Activated T-helper 17 cell treated with anti-CD3 and anti-CD28 coated beads, Interleukin-2, amount 50 U/mL, for 72 hours (primary cell): ENCODE measurements at regions not wholly inside any gene's neighbourhood (a gene's known extent, or its start where the extent isn't known, plus 50 kb on each side); places are given as distances from the start of the nearest gene placed in this dataset.

Source experiments
- ATAC-seq: fragments of 150-1000 bp; cut with Tn5 transposase; replicated peaks from 2 replicates; pipeline ENCODE4 v1.10.0; 2021; ENCODE audit warnings: mild to moderate bottlenecking, moderate library complexity
- H3K27ac Mint-ChIP-seq: one replicate; pipeline ENCODE4 v1.8.0; 2022; ENCODE audit warnings: mixed read lengths
- H3K27me3 Mint-ChIP-seq: one replicate; pipeline ENCODE4 v1.8.0; 2022; ENCODE audit warnings: mixed read lengths
- H3K36me3 Mint-ChIP-seq: one replicate; pipeline ENCODE4 v1.8.0; 2022; ENCODE audit warnings: low read depth, mild to moderate bottlenecking, mixed read lengths
- H3K4me1 Mint-ChIP-seq: one replicate; pipeline ENCODE4 v1.8.0; 2022; ENCODE audit warnings: mixed read lengths
- H3K4me3 Mint-ChIP-seq: one replicate; pipeline ENCODE4 v1.8.0; 2022; ENCODE audit warnings: mild to moderate bottlenecking, mixed read lengths
- H3K9me3 Mint-ChIP-seq: one replicate; pipeline ENCODE4 v1.8.0; 2022; ENCODE audit warnings: mixed read lengths

DNA sequence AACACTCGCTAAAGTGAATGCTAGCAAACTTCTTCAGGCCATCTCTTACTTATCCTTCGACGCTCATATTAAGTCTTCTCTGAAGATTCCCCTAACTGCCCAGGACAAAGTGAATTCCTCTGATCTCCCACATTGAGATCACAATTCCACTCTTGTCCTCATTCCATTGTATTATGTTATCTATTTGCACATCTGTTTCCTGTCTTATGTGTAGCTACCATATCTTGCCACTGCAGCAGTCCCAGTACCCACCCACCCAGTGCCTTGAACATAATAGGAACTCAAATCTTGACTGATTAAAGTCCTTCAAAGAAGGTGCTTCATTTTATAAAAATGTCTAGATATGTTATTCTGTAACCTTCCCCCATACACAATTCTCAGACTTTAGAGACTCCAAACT lies 702.3 kb downstream of the DIAPH3 start:
- Mint-ChIP-seq H3K4me3 (no peak overlapping the region), H3K27me3 (peaks cover 17% of the 10 kb centered on the region), H3K9me3 (no peaks in the 10 kb centered on the region), H3K36me3 (no peaks in the 10 kb centered on the region), H3K27ac (no peak overlapping the region), H3K4me1 (peaks cover 5% of the 10 kb centered on the region)
- no peak for ATAC-seq

GRCh38 chr13:59463023-59463422 lies 700.7 kb downstream of the DIAPH3 start:
- H3K4me3 Mint-ChIP-seq = no peak overlapping the region
- no peak overlapping the region for H3K27ac Mint-ChIP-seq
- H3K4me1 Mint-ChIP-seq = peaks cover 5% of the 10 kb centered on the region
- H3K27me3 Mint-ChIP-seq = peaks cover 20% of the 10 kb centered on the region
- no peaks in the 10 kb centered on the region for H3K36me3 Mint-ChIP-seq
- ATAC-seq = no peak
- H3K9me3 Mint-ChIP-seq = no peaks in the 10 kb centered on the region

DNA sequence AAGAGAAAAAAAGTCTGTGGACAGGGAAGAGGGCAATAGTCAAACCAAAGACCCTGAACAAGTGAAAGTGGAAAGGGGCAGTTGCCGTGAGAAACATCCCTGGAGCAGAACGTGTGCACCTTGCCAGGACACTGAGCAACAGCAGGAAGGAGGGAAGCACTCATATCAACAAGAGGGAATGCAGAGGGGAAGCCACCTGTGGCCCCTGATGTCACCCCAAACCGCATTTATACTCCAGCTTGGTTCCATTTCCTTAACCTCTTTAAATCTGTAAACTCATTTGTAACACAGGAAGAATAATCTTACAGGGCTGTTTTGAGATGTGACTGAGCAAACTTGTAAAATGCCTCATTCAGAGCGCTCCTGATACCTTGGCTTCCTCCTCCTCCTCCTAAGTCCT lies 698.8 kb downstream of the DIAPH3 start:
- no peaks in the 10 kb centered on the region for H3K4me1 Mint-ChIP-seq
- no peak overlapping the region for H3K27ac Mint-ChIP-seq
- peaks cover 25% of the 10 kb centered on the region for H3K27me3 Mint-ChIP-seq
- peaks cover 10% of the 10 kb centered on the region for H3K9me3 Mint-ChIP-seq
- H3K36me3 Mint-ChIP-seq = no peaks in the 10 kb centered on the region
- no peak overlapping the region for H3K4me3 Mint-ChIP-seq
- ATAC-seq = no peak

DNA sequence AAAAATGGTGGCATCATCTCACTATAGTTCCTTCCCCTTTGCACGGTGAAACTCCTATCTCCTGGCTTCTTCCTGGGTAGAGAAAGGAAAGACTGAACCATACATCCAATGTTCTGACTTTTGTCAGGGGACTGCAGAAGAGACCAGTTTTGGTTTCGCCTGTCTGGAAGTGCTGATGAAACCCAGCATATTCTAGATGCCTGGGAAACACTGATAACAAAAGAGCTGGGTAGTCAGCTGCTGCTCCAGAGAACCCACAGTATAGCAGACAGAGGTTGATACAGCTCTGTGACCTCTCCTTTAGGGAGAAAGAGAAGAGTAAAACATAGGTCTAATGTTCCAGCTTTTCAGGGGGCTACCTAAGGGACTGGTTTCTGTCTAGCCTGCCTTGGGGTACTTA lies 695.3 kb downstream of the DIAPH3 start:
- Mint-ChIP-seq H3K27ac (no peak overlapping the region), H3K9me3 (peaks cover 10% of the 10 kb centered on the region), H3K4me1 (no peaks in the 10 kb centered on the region), H3K36me3 (no peaks in the 10 kb centered on the region), H3K27me3 (peaks cover 19% of the 10 kb centered on the region), H3K4me3 (no peak overlapping the region)
- ATAC-seq = no peak

GRCh38 chr13:59471106-59471505 lies 692.6 kb downstream of the DIAPH3 start:
- Mint-ChIP-seq H3K4me1 (no peaks in the 10 kb centered on the region), H3K4me3 (no peak overlapping the region), H3K9me3 (peaks cover 10% of the 10 kb centered on the region), H3K27ac (no peak overlapping the region), H3K27me3 (peaks cover 9% of the 10 kb centered on the region), H3K36me3 (no peaks in the 10 kb centered on the region)
- ATAC-seq = no peak

GRCh38 chr13:59472134-59472533 lies 691.6 kb downstream of the DIAPH3 start:
- H3K36me3 Mint-ChIP-seq = no peaks in the 10 kb centered on the region
- H3K27me3 Mint-ChIP-seq = peaks cover 9% of the 10 kb centered on the region
- H3K9me3 Mint-ChIP-seq = peaks cover 10% of the 10 kb centered on the region
- H3K4me1 Mint-ChIP-seq = no peaks in the 10 kb centered on the region
- H3K4me3 Mint-ChIP-seq = no peak overlapping the region
- no peak overlapping the region for H3K27ac Mint-ChIP-seq
- ATAC-seq = no peak

- Mint-ChIP-seq H3K36me3 (no peaks in the 10 kb centered on the region), H3K9me3 (no peaks in the 10 kb centered on the region), H3K27ac (no peak overlapping the region), H3K4me1 (no peaks in the 10 kb centered on the region), H3K4me3 (no peak overlapping the region), H3K27me3 (no peaks in the 10 kb centered on the region)
- no peak for ATAC-seq
These were observed 689.0 kb downstream of the DIAPH3 start for GRCh38 chr13:59474696-59475095.

GRCh38 chr13:59475911-59476310 lies 687.8 kb downstream of the DIAPH3 start:
- no peak for ATAC-seq
- Mint-ChIP-seq H3K27me3 (no peaks in the 10 kb centered on the region), H3K9me3 (no peaks in the 10 kb centered on the region), H3K4me3 (no peak overlapping the region), H3K4me1 (no peaks in the 10 kb centered on the region), H3K27ac (no peak overlapping the region), H3K36me3 (no peaks in the 10 kb centered on the region)

- no peak overlapping the region for H3K27ac Mint-ChIP-seq
- H3K4me3 Mint-ChIP-seq = no peak overlapping the region
- no peak for ATAC-seq
- no peaks in the 10 kb centered on the region for H3K27me3 Mint-ChIP-seq
- H3K9me3 Mint-ChIP-seq = no peaks in the 10 kb centered on the region
- H3K4me1 Mint-ChIP-seq = no peaks in the 10 kb centered on the region
- no peaks in the 10 kb centered on the region for H3K36me3 Mint-ChIP-seq
These were observed 687.4 kb downstream of the DIAPH3 start for GRCh38 chr13:59476366-59476765.

GRCh38 chr13:59477011-59477410 lies 686.7 kb downstream of the DIAPH3 start:
- no peaks in the 10 kb centered on the region for H3K36me3 Mint-ChIP-seq
- H3K4me3 Mint-ChIP-seq = no peak overlapping the region
- H3K27me3 Mint-ChIP-seq = no peaks in the 10 kb centered on the region
- H3K27ac Mint-ChIP-seq = no peak overlapping the region
- no peaks in the 10 kb centered on the region for H3K9me3 Mint-ChIP-seq
- no peaks in the 10 kb centered on the region for H3K4me1 Mint-ChIP-seq
- no peak for ATAC-seq

- no peak overlapping the region for H3K27ac Mint-ChIP-seq
- no peak overlapping the region for H3K4me3 Mint-ChIP-seq
- no peaks in the 10 kb centered on the region for H3K36me3 Mint-ChIP-seq
- H3K4me1 Mint-ChIP-seq = no peaks in the 10 kb centered on the region
- peaks cover 3% of the 10 kb centered on the region for H3K27me3 Mint-ChIP-seq
- no peaks in the 10 kb centered on the region for H3K9me3 Mint-ChIP-seq
- ATAC-seq = no peak
These were observed 684.8 kb downstream of the DIAPH3 start for GRCh38 chr13:59478908-59479307.

GRCh38 chr13:59479629-59480028 lies 684.1 kb downstream of the DIAPH3 start:
- Mint-ChIP-seq H3K27ac (no peak overlapping the region), H3K4me3 (no peak overlapping the region), H3K4me1 (no peaks in the 10 kb centered on the region), H3K27me3 (peaks cover 3% of the 10 kb centered on the region), H3K36me3 (no peaks in the 10 kb centered on the region), H3K9me3 (no peaks in the 10 kb centered on the region)
- no peak for ATAC-seq

DNA sequence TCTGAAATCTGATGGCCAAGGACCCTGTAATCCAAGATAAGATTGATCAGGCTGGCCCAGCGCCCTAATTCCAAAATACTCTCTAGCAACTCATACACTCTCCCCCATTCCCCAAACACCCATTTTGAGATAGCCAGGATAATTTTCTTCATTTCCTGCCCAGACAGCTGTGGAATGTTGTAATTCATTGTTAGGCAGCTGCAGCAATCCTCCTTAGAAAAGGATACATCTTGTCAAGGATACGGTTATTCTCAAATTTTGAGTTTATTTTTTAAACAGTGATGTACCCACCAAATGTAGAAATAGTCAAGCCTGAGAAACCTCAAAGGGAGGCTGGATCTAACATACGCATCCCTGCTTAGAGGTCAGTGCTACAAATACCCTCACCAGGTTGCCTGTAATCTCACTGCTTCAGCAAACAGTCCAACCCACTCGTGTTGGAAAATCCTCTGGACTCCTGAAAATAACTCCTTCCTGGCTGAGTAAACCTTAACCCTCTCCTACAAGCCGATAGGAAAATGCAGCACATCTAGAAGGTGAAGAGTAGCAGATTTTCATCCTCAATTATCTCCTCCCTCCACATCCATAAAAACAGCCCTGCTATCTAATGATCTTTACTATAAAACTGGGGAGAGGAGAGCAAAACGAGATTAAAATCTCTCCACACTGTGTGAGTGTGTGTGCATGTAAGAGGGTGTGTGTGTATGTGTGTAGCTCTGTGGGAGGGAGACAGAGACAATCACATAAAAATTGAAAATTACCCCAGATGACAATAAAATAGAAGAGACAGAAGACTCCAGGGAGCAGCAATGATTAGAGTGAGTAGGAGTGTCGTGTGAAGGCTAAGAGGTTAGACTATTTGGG lies 683.1 kb downstream of the DIAPH3 start:
- Mint-ChIP-seq H3K9me3 (no peaks in the 10 kb centered on the region), H3K27me3 (peaks cover 3% of the 10 kb centered on the region), H3K27ac (no peak overlapping the region), H3K4me1 (no peaks in the 10 kb centered on the region), H3K36me3 (no peaks in the 10 kb centered on the region), H3K4me3 (no peak overlapping the region)
- no peak for ATAC-seq

- Mint-ChIP-seq H3K27ac (no peak overlapping the region), H3K4me1 (no peaks in the 10 kb centered on the region), H3K4me3 (no peak overlapping the region), H3K36me3 (no peaks in the 10 kb centered on the region), H3K27me3 (peaks cover 13% of the 10 kb centered on the region), H3K9me3 (no peaks in the 10 kb centered on the region)
- no peak for ATAC-seq
These were observed 680.1 kb downstream of the DIAPH3 start for GRCh38 chr13:59483501-59484145.

GRCh38 chr13:59487883-59488282 lies 675.8 kb downstream of the DIAPH3 start:
- Mint-ChIP-seq H3K4me1 (no peaks in the 10 kb centered on the region), H3K27me3 (peaks cover 13% of the 10 kb centered on the region), H3K4me3 (no peak overlapping the region), H3K36me3 (no peaks in the 10 kb centered on the region), H3K9me3 (no peaks in the 10 kb centered on the region), H3K27ac (no peak overlapping the region)
- ATAC-seq = no peak
